ENCODE measurements at regions not wholly inside any gene's neighbourhood (a gene's known extent, or its start where the extent isn't known, plus 50 kb on each side); places are given as distances from the start of the nearest gene placed in this dataset.
"Not testable (repeated sequence)": the region's sequence is repeated elsewhere in the genome, so short reads cannot be mapped to it uniquely, and the experiment has no call there.

DNA sequence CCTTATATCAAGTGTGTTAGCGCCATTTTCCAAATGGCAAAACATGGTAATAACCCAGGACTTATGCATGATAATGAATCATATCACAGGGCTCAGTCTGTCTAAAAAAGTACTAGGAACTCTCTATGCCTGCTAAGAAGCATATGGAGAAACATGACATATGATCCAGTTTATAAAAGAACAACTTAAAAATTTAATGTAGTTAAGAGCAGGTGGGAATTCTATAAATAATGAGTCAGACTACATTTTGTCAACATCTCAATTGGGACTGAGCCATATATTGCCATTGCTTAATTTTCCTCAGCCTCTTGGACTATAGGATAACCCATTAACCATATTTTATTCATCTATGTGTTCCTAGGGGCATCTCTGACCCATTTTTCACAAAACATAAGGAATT lies 360.4 kb upstream of the AGA start:
- DNase-seq (ENCODE audit: low spot score), result no peak

- no peak for DNase-seq (ENCODE audit: low spot score)
These were observed 360.9 kb upstream of the AGA start for GRCh38 chr4:177803151-177803550.

DNA sequence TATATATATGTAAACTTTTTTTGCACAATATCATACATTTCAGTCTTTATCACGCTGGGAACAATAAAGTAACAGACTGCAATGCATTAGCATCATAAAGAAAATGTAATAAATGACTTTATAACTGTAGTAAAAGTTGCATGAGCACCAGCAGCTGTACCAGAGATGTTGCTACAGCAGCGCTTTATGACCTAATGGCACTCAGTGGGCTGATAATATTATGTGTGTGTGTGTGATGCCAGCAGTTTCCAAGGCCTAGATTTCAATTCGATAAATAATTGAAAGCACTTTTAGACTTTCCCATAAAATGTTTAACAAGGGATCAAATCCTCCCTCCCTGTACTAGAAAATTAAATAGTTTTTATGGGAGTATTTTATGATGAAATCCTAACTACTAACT lies 367.6 kb upstream of the AGA start:
- DNase-seq (ENCODE audit: low spot score), result no peak

DNA sequence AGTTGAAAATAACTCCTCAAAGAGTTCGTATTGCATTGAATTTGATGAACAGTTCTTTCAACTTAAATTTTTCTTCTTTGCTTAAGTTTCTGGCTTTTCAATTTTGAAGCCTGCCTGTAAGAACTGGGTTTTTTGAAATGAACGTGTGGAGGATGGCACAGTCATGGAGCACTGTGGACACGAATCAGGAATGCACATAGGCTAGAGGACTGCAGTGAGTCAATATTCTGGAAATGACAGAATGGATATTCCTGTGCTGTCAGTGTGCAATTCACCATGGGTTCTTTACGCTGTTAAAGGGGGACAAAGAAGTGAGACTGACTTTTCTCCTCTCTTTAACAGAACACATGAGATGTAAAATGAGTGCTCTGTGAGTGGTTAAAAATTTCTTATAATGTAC lies 368.0 kb upstream of the AGA start:
- no peak for DNase-seq (ENCODE audit: low spot score)

DNA sequence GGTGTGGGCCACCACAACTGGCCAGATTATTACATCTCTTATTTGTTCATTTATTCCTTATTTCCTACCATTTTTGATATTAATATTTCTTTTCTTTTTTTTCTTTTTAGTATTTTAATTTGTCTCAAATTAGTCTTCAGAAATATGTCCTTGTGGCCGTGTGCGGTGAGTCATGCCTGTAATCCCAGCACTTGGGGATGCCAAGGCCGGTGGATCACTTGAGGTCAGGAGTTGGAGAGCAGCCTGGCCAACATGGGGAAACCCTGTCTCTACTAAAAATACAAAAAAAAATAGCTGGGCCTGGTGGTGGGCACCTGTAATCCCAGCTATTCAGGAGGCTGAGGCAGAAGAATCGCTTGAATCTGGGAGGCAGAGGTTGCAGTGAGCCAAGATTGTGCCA lies 376.2 kb upstream of the AGA start:
- not testable (repeated sequence) for DNase-seq (ENCODE audit: low spot score)

- no peak for DNase-seq (ENCODE audit: low spot score)
These were observed 384.7 kb upstream of the AGA start for GRCh38 chr4:177826973-177827372.

GRCh38 chr4:177841258-177841657 lies 399.0 kb upstream of the AGA start:
- no peak for DNase-seq (ENCODE audit: low spot score)

DNA sequence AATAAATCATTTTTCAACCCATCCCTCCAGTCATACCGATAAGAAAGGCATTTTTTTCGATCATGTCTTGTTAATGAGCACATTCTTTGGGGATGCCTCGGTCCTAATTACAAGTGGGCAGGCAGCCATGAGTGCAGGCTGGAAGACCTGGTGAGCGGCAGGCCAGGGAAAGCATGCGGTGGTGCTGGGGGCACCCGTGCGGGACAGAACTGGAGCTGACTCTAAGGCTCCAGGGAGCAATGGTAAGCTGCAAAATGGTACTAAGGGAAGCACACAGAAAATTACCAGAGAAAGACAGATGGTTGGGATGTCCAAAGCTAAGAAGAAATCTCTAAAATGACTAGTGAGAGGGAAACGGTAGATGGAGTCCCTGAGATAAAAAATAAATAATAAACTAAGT lies 411.0 kb upstream of the AGA start:
- DNase-seq (ENCODE audit: low spot score), result no peak

DNA sequence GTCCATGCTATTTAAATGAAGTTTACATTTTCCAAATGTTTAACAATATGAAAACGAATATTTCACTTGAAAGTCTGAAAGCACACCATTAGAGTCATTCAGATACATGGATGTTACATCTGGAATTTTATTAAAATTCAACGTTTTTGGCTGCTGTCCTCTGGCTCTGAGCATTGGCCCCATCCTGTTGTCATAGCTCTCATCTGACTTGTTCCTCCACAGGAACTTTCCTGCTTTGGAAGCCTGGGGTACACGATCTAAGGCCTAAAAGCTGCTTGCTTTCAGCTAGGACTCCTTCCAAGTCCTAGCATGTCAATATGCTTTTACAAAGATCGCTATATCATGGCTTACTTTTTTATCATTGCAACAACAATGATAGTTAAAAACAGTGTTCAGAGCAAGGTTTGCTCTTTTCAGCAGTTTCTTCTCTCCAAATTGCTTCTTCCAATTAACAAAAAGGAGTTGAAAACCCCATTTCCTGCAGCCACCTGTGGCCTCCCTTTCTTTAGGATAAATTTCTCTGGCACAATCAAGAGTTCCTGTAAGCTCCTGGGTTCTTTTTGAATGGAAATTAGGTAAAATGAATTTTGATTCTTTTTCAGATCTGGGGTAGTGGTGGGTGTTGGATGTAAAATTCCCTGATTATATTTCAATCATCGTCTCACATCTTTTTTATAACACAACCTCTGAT lies 413.4 kb upstream of the AGA start:
- DNase-seq (ENCODE audit: low spot score), result no peak

GRCh38 chr4:177860171-177860570 lies 417.9 kb upstream of the AGA start:
- DNase-seq (ENCODE audit: low spot score), result no peak

DNA sequence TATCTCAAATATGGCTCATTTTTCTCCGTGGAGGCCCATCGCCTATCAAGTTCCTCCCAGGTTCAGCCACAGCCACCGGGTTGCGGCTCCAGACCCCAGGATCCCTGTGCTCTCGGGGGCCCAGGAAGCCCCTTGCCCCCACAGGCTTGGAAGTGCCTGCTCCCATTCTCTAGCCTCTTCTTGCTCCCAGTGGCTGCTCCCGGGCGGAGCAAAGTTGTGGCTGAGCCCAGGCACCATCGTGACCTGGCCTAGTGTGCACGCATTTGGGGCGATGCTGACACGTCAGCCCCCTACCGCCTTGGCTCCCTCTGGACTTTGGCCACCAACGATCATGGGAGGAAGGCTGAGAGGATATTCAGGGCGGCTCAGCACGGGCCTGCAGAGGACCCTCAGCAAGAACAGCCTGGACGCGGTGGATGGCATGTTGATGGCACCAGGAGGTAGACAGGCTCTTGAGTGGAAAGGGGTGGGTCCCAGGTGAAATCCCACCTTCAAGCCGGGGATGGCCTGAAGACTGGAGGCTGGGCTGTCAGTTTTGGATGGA lies 419.4 kb upstream of the AGA start:
- no peak for DNase-seq (ENCODE audit: low spot score)

GRCh38 chr4:177862541-177863176 lies 420.4 kb upstream of the AGA start:
- DNase-seq (ENCODE audit: low spot score), result no peak

GRCh38 chr4:177879851-177880250 lies 437.6 kb upstream of the AGA start:
- no peak for DNase-seq (ENCODE audit: low spot score)

GRCh38 chr4:177895136-177895535 lies 452.9 kb upstream of the AGA start:
- DNase-seq (ENCODE audit: low spot score), result no peak

DNA sequence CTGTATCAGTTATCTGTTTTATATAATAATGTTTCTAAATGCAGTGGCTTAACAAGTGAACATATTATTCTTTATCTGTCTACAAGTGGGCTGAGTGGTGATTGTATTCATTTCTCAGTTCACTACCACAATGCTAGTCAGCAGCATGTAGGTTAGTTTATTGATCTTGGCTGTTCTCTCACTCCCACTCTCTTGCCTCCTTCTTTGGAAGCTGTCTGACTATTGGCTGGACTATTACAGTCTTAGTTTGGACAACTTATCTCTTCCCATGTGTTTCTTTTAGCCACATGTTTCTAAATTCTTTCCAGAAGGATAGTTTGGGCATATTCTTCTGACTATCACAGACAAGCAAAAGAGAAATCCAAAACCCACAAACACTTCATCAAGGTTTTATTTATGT lies 459.5 kb upstream of the AGA start:
- no peak for DNase-seq (ENCODE audit: low spot score)

GRCh38 chr4:177902386-177902785 lies 460.1 kb upstream of the AGA start:
- no peak for DNase-seq (ENCODE audit: low spot score)

- no peak for DNase-seq (ENCODE audit: low spot score)
These were observed 465.6 kb upstream of the AGA start for GRCh38 chr4:177907736-177908424.

DNA sequence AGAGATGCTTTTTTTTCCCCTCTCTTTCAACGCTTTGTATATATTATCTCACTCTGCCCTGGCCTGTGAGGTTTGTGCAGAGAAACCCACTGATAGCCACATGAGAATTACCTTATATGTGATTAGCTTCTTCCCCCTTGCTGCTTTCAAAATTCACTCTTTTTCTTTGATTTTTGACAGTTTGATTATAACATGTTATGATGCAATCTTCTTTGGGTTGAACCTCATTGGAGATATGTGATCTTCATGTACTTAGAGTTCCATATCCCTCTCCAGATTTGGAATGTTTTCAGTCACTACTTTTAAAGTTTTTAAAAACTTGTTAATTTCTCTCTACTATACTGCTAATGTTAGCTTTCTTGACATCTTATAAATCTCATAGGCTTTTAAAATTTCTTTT lies 479.5 kb upstream of the AGA start:
- DNase-seq (ENCODE audit: low spot score), result no peak

- no peak for DNase-seq (ENCODE audit: low spot score)
These were observed 481.7 kb upstream of the AGA start for GRCh38 chr4:177923888-177924287.

DNA sequence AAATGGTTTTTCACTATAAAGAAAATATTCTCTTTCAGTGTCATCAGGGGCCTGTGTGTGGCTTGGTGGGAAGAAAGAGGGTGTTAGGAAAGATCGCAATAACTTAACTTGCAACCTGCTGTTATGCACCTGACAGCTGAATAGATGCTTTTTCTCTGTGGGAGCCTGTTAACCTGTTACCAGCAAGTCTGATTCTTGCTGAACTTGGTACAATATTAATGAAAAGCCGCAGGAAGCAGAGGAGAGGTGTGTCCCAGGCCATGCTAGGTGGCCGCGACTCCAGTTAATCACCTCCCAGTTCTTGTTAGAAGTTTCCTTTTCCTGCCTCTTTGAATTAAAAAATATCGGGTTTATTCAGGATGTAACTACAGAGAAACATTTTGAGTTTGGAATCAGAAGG lies 494.8 kb upstream of the AGA start:
- no peak for DNase-seq (ENCODE audit: low spot score)

GRCh38 chr4:177938226-177938625 lies 496.0 kb upstream of the AGA start:
- DNase-seq (ENCODE audit: low spot score), result no peak

- no peak for DNase-seq (ENCODE audit: low spot score)
These were observed 503.0 kb upstream of the AGA start for GRCh38 chr4:177945268-177945667.

- DNase-seq (ENCODE audit: low spot score), result no peak
These were observed 505.4 kb upstream of the AGA start for GRCh38 chr4:177947607-177948006.
